Tibial nerve (tissue), 4 donors: ENCODE measurements at regions not wholly inside any gene's neighbourhood (a gene's known extent, or its start where the extent isn't known, plus 50 kb on each side); places are given as distances from the start of the nearest gene placed in this dataset.

Experiments used
- DNase-seq, 2 donors: peaks; one replicate each; pipeline ENCODE4 v3.0.0-alpha.2; 2019; ENCODE audit warnings: low spot score in 2 of 2
- H3K27ac ChIP-seq, 4 donors: fragments of 200-600 bp; sonication (generic) in 3 of 4; one replicate each; pipeline ENCODE4 v1.5.1; 2017 to 2019; ENCODE audit warnings: mild to moderate bottlenecking in 1 of 4
- H3K27me3 ChIP-seq, 2 donors: fragments of 200-600 bp; sonication (generic) in 1 of 2; one replicate each; pipeline versions ENCODE4 v1.5.1 to v1.6.0; 2017 to 2019
- H3K36me3 ChIP-seq, 3 donors: fragments of 200-600 bp; sonication (generic); one replicate each; pipeline ENCODE4 v1.5.1; 2018 to 2019
- H3K4me1 ChIP-seq, 4 donors: fragments of 200-600 bp; sonication (generic) in 3 of 4; one replicate each; pipeline ENCODE4 v1.5.1; 2017 to 2019
- H3K4me3 ChIP-seq, 4 donors: fragments of 200-600 bp; sonication (generic) in 3 of 4; one replicate each; pipeline ENCODE4 v1.5.1; 2017 to 2019; ENCODE audit warnings: mild to moderate bottlenecking in 1 of 4, moderate library complexity in 1 of 4
- H3K9me3 ChIP-seq, 4 donors: fragments of 200-600 bp; sonication (generic) in 3 of 4; one replicate each; pipeline ENCODE4 v1.5.1; 2017 to 2019
- EP300 ChIP-seq, 2 donors: sonication (generic); formaldehyde crosslinking; IDR thresholded peaks; one replicate each; pipeline ENCODE4 v1.6.1; 2017; ENCODE audit warnings: antibody characterized with exemption in 2 of 2, mild to moderate bottlenecking in 1 of 2
- POLR2A ChIP-seq, 2 donors: fragments of 450-650 bp; IDR thresholded peaks; one replicate each; pipeline ENCODE4 v1.6.1; 2017; ENCODE audit warnings: antibody characterized with exemption in 2 of 2, mild to moderate bottlenecking in 2 of 2, moderate library complexity in 2 of 2
- WGBS, 2 donors: methylation state at CpG; one replicate each; pipeline ENCODE4 v1.1.5; 2018; 5-methylcytosine and 5-hydroxymethylcytosine counted together
- TF ChIP-seq, protein P1 (sequence below), 5 experiments: fragments of 200-600 bp in 3 of 5; fragments of 450-650 bp in 2 of 5; sonication (generic) in 3 of 5; IDR thresholded peaks; one replicate each; pipeline ENCODE4 v1.5.1; 2016 to 2019; ENCODE audit warnings: antibody characterized with exemption in 5 of 5, mild to moderate bottlenecking in 3 of 5, moderate library complexity in 2 of 5

DNA sequence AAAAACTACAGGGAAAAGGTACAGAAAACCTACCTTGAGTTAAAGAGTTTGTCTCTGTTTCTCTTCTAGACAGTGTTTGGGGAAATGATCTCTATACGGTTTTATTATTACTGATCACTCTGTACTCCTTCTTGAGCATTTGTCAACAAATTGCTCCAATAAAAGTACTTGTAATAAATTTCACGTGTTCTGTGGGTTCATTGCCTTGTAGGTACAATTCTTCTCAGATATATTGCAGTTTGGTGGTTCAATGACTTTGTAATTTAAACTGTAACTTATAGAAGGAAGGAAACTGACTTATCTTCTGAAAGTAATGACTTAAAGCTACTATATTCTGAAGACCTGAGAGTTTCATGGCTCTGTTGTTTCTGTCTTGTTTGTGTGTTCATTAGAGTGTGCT, 319.9 kb upstream of the PCSK5 start:
- DNase-seq = no peak
- no peak overlapping the region for H3K27ac ChIP-seq
- no peaks in the 10 kb centered on the region for H3K4me1 ChIP-seq
- TF ChIP-seq, protein P1, sequence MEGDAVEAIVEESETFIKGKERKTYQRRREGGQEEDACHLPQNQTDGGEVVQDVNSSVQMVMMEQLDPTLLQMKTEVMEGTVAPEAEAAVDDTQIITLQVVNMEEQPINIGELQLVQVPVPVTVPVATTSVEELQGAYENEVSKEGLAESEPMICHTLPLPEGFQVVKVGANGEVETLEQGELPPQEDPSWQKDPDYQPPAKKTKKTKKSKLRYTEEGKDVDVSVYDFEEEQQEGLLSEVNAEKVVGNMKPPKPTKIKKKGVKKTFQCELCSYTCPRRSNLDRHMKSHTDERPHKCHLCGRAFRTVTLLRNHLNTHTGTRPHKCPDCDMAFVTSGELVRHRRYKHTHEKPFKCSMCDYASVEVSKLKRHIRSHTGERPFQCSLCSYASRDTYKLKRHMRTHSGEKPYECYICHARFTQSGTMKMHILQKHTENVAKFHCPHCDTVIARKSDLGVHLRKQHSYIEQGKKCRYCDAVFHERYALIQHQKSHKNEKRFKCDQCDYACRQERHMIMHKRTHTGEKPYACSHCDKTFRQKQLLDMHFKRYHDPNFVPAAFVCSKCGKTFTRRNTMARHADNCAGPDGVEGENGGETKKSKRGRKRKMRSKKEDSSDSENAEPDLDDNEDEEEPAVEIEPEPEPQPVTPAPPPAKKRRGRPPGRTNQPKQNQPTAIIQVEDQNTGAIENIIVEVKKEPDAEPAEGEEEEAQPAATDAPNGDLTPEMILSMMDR (IDR thresholded peaks at IDR 0.05) = no peak
- TF ChIP-seq EP300 (IDR thresholded peaks at IDR 0.05) (no peak), POLR2A (IDR thresholded peaks at IDR 0.05) (no peak)
- H3K9me3 ChIP-seq = peaks cover 0 to 11% (median 0%) of the 10 kb centered on the region in 4 donors
- 45 to 49% methylated on average over 2 of the region's 2 CpGs for WGBS, 2 donors
- no peaks in the 10 kb centered on the region for H3K36me3 ChIP-seq
- no peak overlapping the region for H3K4me3 ChIP-seq
- no peaks in the 10 kb centered on the region for H3K27me3 ChIP-seq

DNA sequence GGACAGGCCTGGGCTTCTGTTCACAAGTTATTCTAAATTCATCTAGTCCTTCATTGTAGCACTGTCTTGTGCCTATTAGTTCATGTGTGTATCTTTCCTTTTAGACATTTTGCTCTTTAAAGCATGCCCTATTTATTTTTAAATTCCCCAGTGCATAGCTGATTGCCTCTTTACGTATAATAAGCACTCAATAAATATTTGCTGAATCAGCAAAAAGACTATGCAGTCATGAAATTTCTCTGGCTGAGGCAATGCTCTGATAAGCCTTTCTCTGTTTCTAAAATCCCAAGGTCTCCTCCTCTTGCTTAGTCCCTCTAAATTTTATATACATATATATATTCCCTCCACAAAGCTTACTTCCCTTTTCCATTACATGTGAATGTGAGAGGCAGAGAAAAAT, 315.9 kb upstream of the PCSK5 start:
- no peak for DNase-seq
- TF ChIP-seq EP300 (IDR thresholded peaks at IDR 0.05) (no peak), POLR2A (IDR thresholded peaks at IDR 0.05) (no peak)
- TF ChIP-seq, protein P1 (IDR thresholded peaks at IDR 0.05) = no peak
- H3K9me3 ChIP-seq = no peaks in the 10 kb centered on the region
- 38 to 46% methylated on average over 1 of the region's 1 CpG for WGBS, 2 donors
- H3K4me3 ChIP-seq = no peak overlapping the region
- no peak overlapping the region for H3K27ac ChIP-seq
- H3K36me3 ChIP-seq = no peaks in the 10 kb centered on the region
- H3K27me3 ChIP-seq = no peaks in the 10 kb centered on the region
- no peaks in the 10 kb centered on the region for H3K4me1 ChIP-seq

DNA sequence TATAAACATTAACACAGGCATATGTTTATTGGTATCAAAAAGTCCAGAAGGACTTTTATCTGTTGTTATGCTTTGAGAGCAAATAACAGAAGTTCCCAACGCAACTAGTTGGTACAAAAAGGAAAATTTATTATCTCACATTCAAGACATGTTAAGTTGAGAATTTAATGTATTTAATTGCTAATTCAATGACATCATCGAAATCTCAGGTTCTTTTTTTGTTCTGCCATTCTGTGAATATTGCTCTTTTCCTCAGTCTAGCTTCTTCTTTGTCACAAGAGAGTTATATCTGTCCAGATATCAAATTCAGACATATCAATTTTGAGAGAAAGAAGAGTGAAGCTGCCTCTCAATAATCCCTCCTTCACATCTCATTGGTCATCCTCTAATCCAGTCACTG, 307.6 kb upstream of the PCSK5 start:
- Histone ChIP-seq H3K4me1 (no peaks in the 10 kb centered on the region), H3K4me3 (no peak overlapping the region), H3K27ac (no peak overlapping the region), H3K27me3 (no peaks in the 10 kb centered on the region), H3K9me3 (no peaks in the 10 kb centered on the region), H3K36me3 (no peaks in the 10 kb centered on the region)
- no peak for DNase-seq
- WGBS, 2 donors = 81 to 87% methylated on average over 2 of the region's 2 CpGs
- no peak for TF ChIP-seq EP300 (IDR thresholded peaks at IDR 0.05)
- TF ChIP-seq, protein P1 (IDR thresholded peaks at IDR 0.05) = no peak
- TF ChIP-seq POLR2A (IDR thresholded peaks at IDR 0.05) = no peak

DNA sequence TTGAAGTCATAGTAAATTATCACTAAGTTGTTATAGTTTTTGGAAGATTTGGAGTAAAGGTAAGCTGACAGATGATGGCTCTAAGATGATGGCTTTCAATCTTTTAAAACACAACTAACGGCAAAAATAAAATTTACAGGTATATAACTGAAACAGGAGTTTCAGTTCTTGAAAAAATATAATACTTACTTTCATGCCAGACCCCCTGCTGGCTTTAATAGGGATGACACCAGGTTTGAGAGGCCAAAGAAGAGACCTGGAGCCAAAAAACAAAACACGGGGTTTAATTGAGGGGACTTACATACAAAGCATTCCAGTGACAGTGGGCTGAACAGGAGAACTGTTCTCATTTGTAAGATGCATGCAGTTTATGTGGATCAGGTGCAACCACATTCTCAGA, 301.7 kb upstream of the PCSK5 start:
- H3K36me3 ChIP-seq = no peaks in the 10 kb centered on the region
- 76% methylated on average over 2 of the region's 2 CpGs for WGBS, 2 donors
- no peak overlapping the region for H3K27ac ChIP-seq
- H3K9me3 ChIP-seq = peaks cover 0 to 3% (median 0%) of the 10 kb centered on the region in 4 donors
- H3K4me3 ChIP-seq = no peak overlapping the region
- TF ChIP-seq POLR2A (IDR thresholded peaks at IDR 0.05) (no peak), EP300 (IDR thresholded peaks at IDR 0.05) (no peak)
- TF ChIP-seq, protein P1 (IDR thresholded peaks at IDR 0.05) = no peak
- DNase-seq = no peak
- H3K27me3 ChIP-seq = no peaks in the 10 kb centered on the region
- H3K4me1 ChIP-seq = peaks cover 0 to 6% (median 0%) of the 10 kb centered on the region in 4 donors

DNA sequence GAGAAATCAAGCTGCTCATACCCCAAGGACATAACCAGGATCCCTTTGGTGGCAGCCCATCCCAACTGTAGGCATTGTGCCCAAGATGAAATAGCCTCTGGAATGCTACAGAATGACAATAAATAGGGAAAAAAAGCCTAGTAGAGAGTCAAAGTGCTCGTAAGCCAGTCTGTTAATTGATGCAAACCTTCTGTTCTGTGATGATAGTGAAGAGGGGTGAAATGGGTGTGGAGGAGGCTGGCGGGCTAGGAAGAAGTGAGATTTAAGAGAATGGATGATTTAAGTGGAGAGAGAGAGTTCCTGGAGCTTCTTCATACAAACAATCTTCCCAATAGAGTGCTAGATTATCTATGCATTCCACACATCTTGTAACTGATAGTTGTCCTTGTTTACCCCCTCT, 301.0 kb upstream of the PCSK5 start:
- no peak for DNase-seq
- H3K4me1 ChIP-seq = peaks cover 0 to 6% (median 0%) of the 10 kb centered on the region in 4 donors
- H3K36me3 ChIP-seq = no peaks in the 10 kb centered on the region
- H3K4me3 ChIP-seq = no peak overlapping the region
- no peaks in the 10 kb centered on the region for H3K27me3 ChIP-seq
- TF ChIP-seq, protein P1 (IDR thresholded peaks at IDR 0.05) = no peak
- TF ChIP-seq POLR2A (IDR thresholded peaks at IDR 0.05) = no peak
- no peak for TF ChIP-seq EP300 (IDR thresholded peaks at IDR 0.05)
- H3K9me3 ChIP-seq = peaks cover 0 to 4% (median 0%) of the 10 kb centered on the region in 4 donors
- 63 to 73% methylated on average over 2 of the region's 2 CpGs for WGBS, 2 donors
- H3K27ac ChIP-seq = no peak overlapping the region
